SK-N-SH (cell line): ENCODE measurements at regions not wholly inside any gene's neighbourhood (a gene's known extent, or its start where the extent isn't known, plus 50 kb on each side); places are given as distances from the start of the nearest gene placed in this dataset.

ENCODE experiments used
- CTCF ChIA-PET: fragments of 300-600, 350-600 bp; formaldehyde crosslinking; extraction: SDS; loops from one replicate; lab custom pipeline; 2021; lab: Yijun Ruan, JAX
- POLR2A ChIA-PET: fragments of 350-600 bp; sonication (Branson Sonifier 250); formaldehyde crosslinking; extraction: SDS; loops from one replicate; lab custom pipeline; 2020; ENCODE audit warnings: antibody characterized with exemption, inconsistent platforms; lab: Yijun Ruan, JAX
- DNase-seq: peaks from one replicate; pipeline ENCODE4 v3.0.0; 2012
- H2AFZ ChIP-seq: fragments of 200-600 bp; sonication (generic); 2 replicates; pipeline ENCODE4 v1.8.1; 2016; ENCODE audit warnings: antibody characterized with exemption, mild to moderate bottlenecking, low read depth
- H3F3A ChIP-seq: fragments of 200-600 bp; sonication (generic); replicated peaks from 2 replicates; pipeline ENCODE3; 2016; ENCODE audit warnings: antibody characterized with exemption, mild to moderate bottlenecking; ENCODE audit not compliant: insufficient read depth
- H3K27ac ChIP-seq, 2 experiments: fragments of 200-500 bp in 1 of 2; fragments of 200-600 bp in 1 of 2; sonication (Bioruptor generic) in 1 of 2; sonication (generic), shearing (Covaris generic) in 1 of 2; 2 replicates each; pipeline versions ENCODE4 v1.5.1 to v1.6.1; 2014 to 2016; ENCODE audit warnings: low read depth in 2 of 2, inconsistent platforms in 1 of 2, low read length in 1 of 2, mild to moderate bottlenecking in 1 of 2, mixed read lengths in 1 of 2
- H3K27me3 ChIP-seq: fragments of 200-600 bp; sonication (generic), shearing (Covaris generic); 2 replicates; pipeline ENCODE4 v1.6.1; 2016; ENCODE audit warnings: mixed run types; ENCODE audit not compliant: insufficient read depth
- H3K36me3 ChIP-seq, 2 experiments: fragments of 200-500 bp in 1 of 2; fragments of 200-600 bp in 1 of 2; sonication (Bioruptor generic) in 1 of 2; sonication (generic) in 1 of 2; replicated peaks in 1 of 2; 2 replicates each; pipeline versions ENCODE3 to v1.5.1; 2014 to 2016; ENCODE audit warnings: low read length in 1 of 2, mild to moderate bottlenecking in 1 of 2; ENCODE audit not compliant: insufficient read depth in 2 of 2, control insufficient read depth in 1 of 2
- H3K4me1 ChIP-seq, 2 experiments: fragments of 200-500 bp in 1 of 2; fragments of 200-600 bp in 1 of 2; sonication (Bioruptor generic) in 1 of 2; sonication (generic), shearing (Covaris generic) in 1 of 2; 2 replicates each; pipeline versions ENCODE4 v1.5.1 to v1.6.1; 2014 to 2016; ENCODE audit warnings: low read depth in 1 of 2, low read length in 1 of 2, mixed run types in 1 of 2; ENCODE audit not compliant: insufficient read depth in 2 of 2, control insufficient read depth in 1 of 2
- H3K4me2 ChIP-seq: fragments of 200-600 bp; sonication (generic), shearing (Covaris generic); 2 replicates; pipeline ENCODE4 v1.6.1; 2017; ENCODE audit warnings: mixed run types
- H3K4me3 ChIP-seq, 2 experiments: fragments of 200-500 bp in 1 of 2; fragments of 200-600 bp in 1 of 2; sonication (Bioruptor generic) in 1 of 2; sonication (generic), shearing (Covaris generic) in 1 of 2; 2 replicates each; pipeline versions ENCODE4 v1.5.1 to v1.8.1; 2014 to 2016; ENCODE audit warnings: low read depth in 2 of 2, inconsistent platforms in 1 of 2, low read length in 1 of 2, mild to moderate bottlenecking in 1 of 2, mixed read lengths in 1 of 2, moderate library complexity in 1 of 2
- H3K79me2 ChIP-seq: fragments of 200-600 bp; sonication (generic); 2 replicates; pipeline ENCODE4 v1.8.1; 2017; ENCODE audit warnings: mild to moderate bottlenecking; ENCODE audit not compliant: insufficient read depth
- H3K9ac ChIP-seq: fragments of 200-600 bp; sonication (generic); 2 replicates; pipeline ENCODE4 v1.6.1; 2017; ENCODE audit warnings: mixed run types
- H3K9me2 ChIP-seq: fragments of 200-600 bp; sonication (generic); 2 replicates; pipeline ENCODE4 v1.6.1; 2017; ENCODE audit warnings: mixed run types
- H3K9me3 ChIP-seq: fragments of 200-600 bp; sonication (generic); 2 replicates; pipeline ENCODE4 v1.6.1; 2017; ENCODE audit warnings: mixed run types, mild to moderate bottlenecking, moderate library complexity
- H4K20me1 ChIP-seq: fragments of 200-600 bp; sonication (generic); 2 replicates; pipeline ENCODE4 v1.6.1; 2017; ENCODE audit warnings: mild to moderate bottlenecking, mixed run types; ENCODE audit not compliant: insufficient read depth
- CHD2 ChIP-seq: fragments of 150-350 bp; IDR thresholded peaks from 2 replicates; pipeline ENCODE4 v1.6.1; 2018; ENCODE audit warnings: low read length; ENCODE audit not compliant: partially characterized antibody
- ELF1 ChIP-seq: IDR thresholded peaks from 2 replicates; pipeline ENCODE4 v1.4.0; 2012
- EP300 ChIP-seq, 2 experiments: IDR thresholded peaks; 2 replicates each; pipeline versions ENCODE4 v1.4.0 to v1.6.1; 2012; ENCODE audit warnings: borderline replicate concordance in 1 of 2, low read depth in 1 of 2, low read length in 1 of 2
- GABPA ChIP-seq: IDR thresholded peaks from 2 replicates; pipeline ENCODE4 v1.4.0; 2012; ENCODE audit warnings: low read depth, mild to moderate bottlenecking
- JUND ChIP-seq: IDR thresholded peaks from 2 replicates; pipeline ENCODE4 v1.4.0; 2012
- MXI1 ChIP-seq: IDR thresholded peaks from 2 replicates; pipeline ENCODE4 v1.6.1; 2012; ENCODE audit warnings: mild to moderate bottlenecking, low read depth, low read length, improper control_type of control experiment
- NRF1 ChIP-seq: IDR thresholded peaks from 2 replicates; pipeline ENCODE4 v1.6.1; 2012; ENCODE audit warnings: low read depth, mild to moderate bottlenecking, low read length
- RAD21 ChIP-seq: IDR thresholded peaks from 2 replicates; pipeline ENCODE4 v1.6.1; 2012; ENCODE audit warnings: mild to moderate bottlenecking, low read length
- RXRA ChIP-seq: IDR thresholded peaks from 2 replicates; pipeline ENCODE4 v1.4.0; 2012; ENCODE audit warnings: low read depth, mild to moderate bottlenecking, borderline replicate concordance
- SIN3A ChIP-seq: IDR thresholded peaks from 2 replicates; pipeline ENCODE4 v1.6.1; 2012; ENCODE audit warnings: low read depth, mild to moderate bottlenecking, low read length, moderate library complexity, borderline replicate concordance
- TAF1 ChIP-seq: IDR thresholded peaks from 2 replicates; pipeline ENCODE4 v1.6.1; 2012; ENCODE audit warnings: low read depth, mild to moderate bottlenecking, low read length, moderate library complexity, borderline replicate concordance
- TCF12 ChIP-seq: IDR thresholded peaks from 2 replicates; pipeline ENCODE4 v1.4.0; 2012
- TEAD4 ChIP-seq: IDR thresholded peaks from 2 replicates; pipeline ENCODE4 v1.4.0; 2012; ENCODE audit warnings: mild to moderate bottlenecking, borderline replicate concordance; ENCODE audit not compliant: insufficient read depth
- WGBS: methylation state at CpG from one replicate; pipeline ENCODE4 v1.1.6; 2017; ENCODE audit warnings: low lambda C conversion rate; 5-methylcytosine and 5-hydroxymethylcytosine counted together
- TF ChIP-seq, protein P1 (sequence below): IDR thresholded peaks from 2 replicates; pipeline ENCODE4 v1.4.0; 2012; ENCODE audit warnings: low read depth
- TF ChIP-seq, protein P2 (sequence below): fragments of 150-350 bp; IDR thresholded peaks from 2 replicates; pipeline ENCODE4 v1.6.1; 2017; ENCODE audit warnings: antibody characterized with exemption, low read length, low read depth, borderline replicate concordance
- TF ChIP-seq, protein P3 (sequence below): IDR thresholded peaks from 2 replicates; pipeline ENCODE4 v1.4.0; 2012; ENCODE audit warnings: low read depth, borderline replicate concordance
- TF ChIP-seq, protein P4 (sequence below): fragments of 200-600 bp; sonication (generic); IDR thresholded peaks from 2 replicates; pipeline ENCODE4 v1.6.1; 2017; ENCODE audit warnings: antibody characterized with exemption, mild to moderate bottlenecking, moderate library complexity

DNA sequence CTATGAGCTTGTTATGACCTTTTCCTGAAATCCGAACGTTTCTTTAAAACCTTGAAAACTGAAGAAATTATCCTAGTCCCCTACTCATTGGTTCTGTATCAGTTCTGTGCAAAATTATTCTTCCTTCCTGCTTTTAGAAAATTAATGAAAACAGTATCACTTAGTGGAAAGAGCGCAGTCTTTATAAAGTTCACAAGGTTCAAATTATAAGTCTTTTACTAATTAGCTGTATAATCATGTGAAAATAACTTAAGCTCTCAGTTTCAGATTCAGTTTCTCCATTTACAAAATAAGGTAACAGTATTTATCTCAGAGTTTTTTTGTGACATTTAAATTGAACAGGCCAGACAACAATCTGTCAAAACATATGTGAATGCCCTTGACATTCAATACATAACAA lies 306.1 kb downstream of the ADAMTS20 start:
- ChIA-PET POLR2A (no interaction called here), CTCF (no interaction called here)
- Histone ChIP-seq H3K27me3 (no peaks in the 10 kb centered on the region), H3K36me3 (no peaks in the 10 kb centered on the region), H3K9me2 (no peaks in the 10 kb centered on the region), H3K9ac (no peak overlapping the region), H3K9me3 (no peaks in the 10 kb centered on the region), H3K4me1 (no peaks in the 10 kb centered on the region), H3K4me2 (no peak overlapping the region), H2AFZ (no peak overlapping the region), H3K4me3 (no peak overlapping the region), H4K20me1 (no peaks in the 10 kb centered on the region), H3K79me2 (no peaks in the 10 kb centered on the region), H3K27ac (no peak overlapping the region), H3F3A (no peaks in the 10 kb centered on the region)
- no peak for DNase-seq
- 61% methylated on average over 3 of the region's 3 CpGs for WGBS
- TF ChIP-seq CHD2 (no peak), MXI1 (no peak), TAF1 (no peak), JUND (no peak), TCF12 (no peak), SIN3A (no peak), GABPA (no peak), TEAD4 (no peak), NRF1 (no peak), RXRA (no peak), ELF1 (no peak), EP300 (IDR thresholded peaks at IDR 0.05; ENCODE audit: borderline replicate concordance in 1 of 2, low read depth in 1 of 2, low read length in 1 of 2) (no peak), RAD21 (no peak)
- TF ChIP-seq, protein P1, sequence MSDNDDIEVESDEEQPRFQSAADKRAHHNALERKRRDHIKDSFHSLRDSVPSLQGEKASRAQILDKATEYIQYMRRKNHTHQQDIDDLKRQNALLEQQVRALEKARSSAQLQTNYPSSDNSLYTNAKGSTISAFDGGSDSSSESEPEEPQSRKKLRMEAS, result no peak
- TF ChIP-seq, protein P2, sequence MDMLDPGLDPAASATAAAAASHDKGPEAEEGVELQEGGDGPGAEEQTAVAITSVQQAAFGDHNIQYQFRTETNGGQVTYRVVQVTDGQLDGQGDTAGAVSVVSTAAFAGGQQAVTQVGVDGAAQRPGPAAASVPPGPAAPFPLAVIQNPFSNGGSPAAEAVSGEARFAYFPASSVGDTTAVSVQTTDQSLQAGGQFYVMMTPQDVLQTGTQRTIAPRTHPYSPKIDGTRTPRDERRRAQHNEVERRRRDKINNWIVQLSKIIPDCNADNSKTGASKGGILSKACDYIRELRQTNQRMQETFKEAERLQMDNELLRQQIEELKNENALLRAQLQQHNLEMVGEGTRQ, result no peak
- TF ChIP-seq, protein P3, sequence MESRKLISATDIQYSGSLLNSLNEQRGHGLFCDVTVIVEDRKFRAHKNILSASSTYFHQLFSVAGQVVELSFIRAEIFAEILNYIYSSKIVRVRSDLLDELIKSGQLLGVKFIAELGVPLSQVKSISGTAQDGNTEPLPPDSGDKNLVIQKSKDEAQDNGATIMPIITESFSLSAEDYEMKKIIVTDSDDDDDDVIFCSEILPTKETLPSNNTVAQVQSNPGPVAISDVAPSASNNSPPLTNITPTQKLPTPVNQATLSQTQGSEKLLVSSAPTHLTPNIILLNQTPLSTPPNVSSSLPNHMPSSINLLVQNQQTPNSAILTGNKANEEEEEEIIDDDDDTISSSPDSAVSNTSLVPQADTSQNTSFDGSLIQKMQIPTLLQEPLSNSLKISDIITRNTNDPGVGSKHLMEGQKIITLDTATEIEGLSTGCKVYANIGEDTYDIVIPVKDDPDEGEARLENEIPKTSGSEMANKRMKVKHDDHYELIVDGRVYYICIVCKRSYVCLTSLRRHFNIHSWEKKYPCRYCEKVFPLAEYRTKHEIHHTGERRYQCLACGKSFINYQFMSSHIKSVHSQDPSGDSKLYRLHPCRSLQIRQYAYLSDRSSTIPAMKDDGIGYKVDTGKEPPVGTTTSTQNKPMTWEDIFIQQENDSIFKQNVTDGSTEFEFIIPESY, result no peak
- TF ChIP-seq, protein P4, sequence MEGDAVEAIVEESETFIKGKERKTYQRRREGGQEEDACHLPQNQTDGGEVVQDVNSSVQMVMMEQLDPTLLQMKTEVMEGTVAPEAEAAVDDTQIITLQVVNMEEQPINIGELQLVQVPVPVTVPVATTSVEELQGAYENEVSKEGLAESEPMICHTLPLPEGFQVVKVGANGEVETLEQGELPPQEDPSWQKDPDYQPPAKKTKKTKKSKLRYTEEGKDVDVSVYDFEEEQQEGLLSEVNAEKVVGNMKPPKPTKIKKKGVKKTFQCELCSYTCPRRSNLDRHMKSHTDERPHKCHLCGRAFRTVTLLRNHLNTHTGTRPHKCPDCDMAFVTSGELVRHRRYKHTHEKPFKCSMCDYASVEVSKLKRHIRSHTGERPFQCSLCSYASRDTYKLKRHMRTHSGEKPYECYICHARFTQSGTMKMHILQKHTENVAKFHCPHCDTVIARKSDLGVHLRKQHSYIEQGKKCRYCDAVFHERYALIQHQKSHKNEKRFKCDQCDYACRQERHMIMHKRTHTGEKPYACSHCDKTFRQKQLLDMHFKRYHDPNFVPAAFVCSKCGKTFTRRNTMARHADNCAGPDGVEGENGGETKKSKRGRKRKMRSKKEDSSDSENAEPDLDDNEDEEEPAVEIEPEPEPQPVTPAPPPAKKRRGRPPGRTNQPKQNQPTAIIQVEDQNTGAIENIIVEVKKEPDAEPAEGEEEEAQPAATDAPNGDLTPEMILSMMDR, result no peak
